GM23248 (cell line): ENCODE measurements at regions not wholly inside any gene's neighbourhood (a gene's known extent, or its start where the extent isn't known, plus 50 kb on each side); places are given as distances from the start of the nearest gene placed in this dataset.

ENCODE experiments used
- DNase-seq: peaks from one replicate; pipeline ENCODE4 v3.0.0-alpha.2; 2015
- H2AFZ ChIP-seq: fragments of 200-600 bp; sonication (generic); 2 replicates; pipeline ENCODE4 v1.6.1; 2016; ENCODE audit warnings: antibody characterized with exemption
- H3F3A ChIP-seq: fragments of 200-600 bp; sonication (generic); 2 replicates; pipeline ENCODE4 v1.6.1; 2016; ENCODE audit warnings: mild to moderate bottlenecking, antibody characterized with exemption, mixed run types; ENCODE audit not compliant: insufficient read depth
- H3K27ac ChIP-seq: fragments of 200-600 bp; sonication (generic); 2 replicates; pipeline ENCODE4 v1.5.1; 2016; ENCODE audit warnings: mild to moderate bottlenecking
- H3K27me3 ChIP-seq: fragments of 200-600 bp; sonication (generic); replicated peaks from 2 replicates; pipeline ENCODE4 v1.6.1; 2016; ENCODE audit warnings: mild to moderate bottlenecking; ENCODE audit not compliant: insufficient read depth
- H3K36me3 ChIP-seq: fragments of 200-600 bp; sonication (generic); 2 replicates; pipeline ENCODE4 v1.6.1; 2016; ENCODE audit warnings: low read depth, mild to moderate bottlenecking
- H3K4me1 ChIP-seq: fragments of 200-600 bp; sonication (generic); 2 replicates; pipeline ENCODE4 v1.6.1; 2016; ENCODE audit warnings: mild to moderate bottlenecking; ENCODE audit not compliant: insufficient read depth
- H3K4me2 ChIP-seq: fragments of 200-600 bp; sonication (generic); one replicate; pipeline ENCODE4 v1.6.1; 2016; ENCODE audit warnings: mild to moderate bottlenecking; ENCODE audit not compliant: unreplicated experiment
- H3K4me3 ChIP-seq: fragments of 200-600 bp; sonication (generic); 2 replicates; pipeline ENCODE4 v1.5.1; 2016; ENCODE audit warnings: mild to moderate bottlenecking
- H3K79me2 ChIP-seq: fragments of 200-600 bp; sonication (generic); 2 replicates; pipeline ENCODE4 v1.6.1; 2016; ENCODE audit warnings: mild to moderate bottlenecking; ENCODE audit not compliant: insufficient read depth
- H3K9ac ChIP-seq: fragments of 200-600 bp; sonication (generic); 2 replicates; pipeline ENCODE4 v1.6.1; 2016; ENCODE audit warnings: mild to moderate bottlenecking
- H3K9me2 ChIP-seq: fragments of 200-600 bp; sonication (generic); 2 replicates; pipeline ENCODE4 v1.6.1; 2016; ENCODE audit warnings: mixed run types, mild to moderate bottlenecking, moderate library complexity; ENCODE audit not compliant: insufficient read depth
- H3K9me3 ChIP-seq: fragments of 200-600 bp; sonication (generic); one replicate; pipeline ENCODE4 v1.6.1; 2017; ENCODE audit warnings: low read depth
- H4K20me1 ChIP-seq: fragments of 200-600 bp; sonication (generic); 2 replicates; pipeline ENCODE4 v1.6.0; 2016; ENCODE audit not compliant: insufficient read depth
- EZH2 ChIP-seq: fragments of 200-600 bp; sonication (generic); IDR thresholded peaks from 2 replicates; pipeline ENCODE4 v1.6.1; 2018; ENCODE audit warnings: antibody characterized with exemption, mild to moderate bottlenecking; ENCODE audit not compliant: insufficient read depth, poor library complexity, severe bottlenecking
- EZH2phosphoT487 ChIP-seq: fragments of 200-600 bp; sonication (generic); IDR thresholded peaks from 2 replicates; pipeline ENCODE4 v1.6.1; 2018; ENCODE audit warnings: antibody characterized with exemption, moderate library complexity, mild to moderate bottlenecking, low read depth; ENCODE audit not compliant: insufficient read depth
- WGBS, 2 experiments: methylation state at CpG; one replicate each; pipeline ENCODE4 v1.1.6; 2015 to 2017; ENCODE audit warnings: low lambda C conversion rate in 2 of 2, low coverage in 1 of 2; ENCODE audit errors: missing lambda C conversion rate in 2 of 2; 5-methylcytosine and 5-hydroxymethylcytosine counted together
- in situ Hi-C: fragments of 300-500 bp; cut with MboI; formaldehyde crosslinking; loops from 2 replicates; pipeline ENCODE4 v1.15.0; 2020

DNA sequence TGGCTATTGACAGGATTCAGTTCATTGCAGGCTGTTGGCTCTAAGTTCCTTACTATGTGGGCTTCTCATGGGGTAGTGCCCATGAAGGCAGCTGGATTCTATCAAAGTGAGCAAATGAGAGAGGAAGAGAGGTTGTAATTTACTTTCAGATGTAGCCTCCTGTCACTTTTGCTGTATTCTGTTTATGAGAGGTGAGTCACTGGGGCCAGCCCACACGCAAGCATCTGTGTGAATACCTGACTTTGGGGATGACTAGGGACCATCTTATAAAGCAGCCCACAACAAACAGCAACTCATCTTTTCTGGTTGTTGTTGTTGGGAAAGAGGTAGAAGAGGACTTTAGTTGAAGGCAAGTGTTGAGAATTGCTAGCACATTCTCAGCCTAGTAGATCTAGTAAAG lies 506.3 kb upstream of the GRM7 start:
- Histone ChIP-seq H3K9me3 (no peaks in the 10 kb centered on the region), H3K36me3 (no peaks in the 10 kb centered on the region), H3K27me3 (no peaks in the 10 kb centered on the region), H4K20me1 (no peaks in the 10 kb centered on the region), H3K79me2 (no peaks in the 10 kb centered on the region), H3K4me3 (no peak overlapping the region), H3K4me1 (no peaks in the 10 kb centered on the region), H3K9me2 (no peaks in the 10 kb centered on the region), H2AFZ (no peak overlapping the region), H3K4me2 (no peak overlapping the region), H3K27ac (no peak overlapping the region), H3F3A (no peaks in the 10 kb centered on the region), H3K9ac (no peak overlapping the region)
- 50 to 70% methylated on average over 1 of the region's 1 CpG for WGBS, 2 experiments
- TF ChIP-seq EZH2 (no peak), EZH2phosphoT487 (no peak)
- no peak for DNase-seq
- in situ Hi-C loops: no loop called here

- H3K4me1 ChIP-seq: no peaks in the 10 kb centered on the region
- TF ChIP-seq EZH2phosphoT487: no peak
- no peak for TF ChIP-seq EZH2
- peaks cover 2% of the 10 kb centered on the region for H3K9me3 ChIP-seq
- no peak overlapping the region for H3K4me3 ChIP-seq
- no peaks in the 10 kb centered on the region for H3K36me3 ChIP-seq
- in situ Hi-C loops: no loop called here
- no peaks in the 10 kb centered on the region for H3K27me3 ChIP-seq
- no peaks in the 10 kb centered on the region for H3F3A ChIP-seq
- no peaks in the 10 kb centered on the region for H3K79me2 ChIP-seq
- no peak overlapping the region for H3K9ac ChIP-seq
- no peak overlapping the region for H3K4me2 ChIP-seq
- no peak for DNase-seq
- no peaks in the 10 kb centered on the region for H3K9me2 ChIP-seq
- H4K20me1 ChIP-seq: no peaks in the 10 kb centered on the region
- H2AFZ ChIP-seq: no peak overlapping the region
- WGBS, 2 experiments: 24 to 34% methylated on average over 4 of the region's 4 CpGs
- H3K27ac ChIP-seq: no peak overlapping the region
Measured at GRCh38 chr3:6362406-6362805, 498.5 kb upstream of the GRM7 start.

- H4K20me1 ChIP-seq: no peaks in the 10 kb centered on the region
- H3K27ac ChIP-seq: no peak overlapping the region
- H2AFZ ChIP-seq: no peak overlapping the region
- no peaks in the 10 kb centered on the region for H3K4me1 ChIP-seq
- H3K4me3 ChIP-seq: no peak overlapping the region
- H3K9me2 ChIP-seq: no peaks in the 10 kb centered on the region
- 5 to 8% methylated on average over 2 of the region's 2 CpGs for WGBS, 2 experiments
- H3K36me3 ChIP-seq: no peaks in the 10 kb centered on the region
- no peaks in the 10 kb centered on the region for H3K27me3 ChIP-seq
- no peaks in the 10 kb centered on the region for H3F3A ChIP-seq
- no peaks in the 10 kb centered on the region for H3K79me2 ChIP-seq
- no peak overlapping the region for H3K9ac ChIP-seq
- in situ Hi-C loops: no loop called here
- no peaks in the 10 kb centered on the region for H3K9me3 ChIP-seq
- DNase-seq: no peak
- TF ChIP-seq EZH2phosphoT487: no peak
- no peak for TF ChIP-seq EZH2
- no peak overlapping the region for H3K4me2 ChIP-seq
Measured at GRCh38 chr3:6367171-6367570, 493.7 kb upstream of the GRM7 start.

DNA sequence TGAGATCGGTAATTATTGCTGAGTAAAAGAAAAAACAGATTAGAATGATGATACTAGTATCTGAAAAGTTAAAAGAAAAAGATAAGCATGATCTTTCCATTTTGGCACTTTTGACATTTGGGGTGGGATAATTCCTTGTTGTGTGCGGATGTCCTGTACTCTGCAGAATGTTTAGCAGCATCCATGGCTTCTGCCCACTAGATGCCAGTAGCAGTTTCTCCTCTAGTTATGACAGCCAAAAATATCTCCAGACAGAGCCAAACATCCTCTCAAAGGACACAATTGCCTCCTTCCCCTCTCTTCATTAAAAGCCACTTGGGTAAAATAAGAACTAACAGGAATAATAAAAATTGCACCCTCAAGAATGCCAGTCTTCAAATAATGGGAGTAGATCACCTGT lies 468.8 kb upstream of the GRM7 start:
- TF ChIP-seq EZH2: no peak
- no peak for TF ChIP-seq EZH2phosphoT487
- Histone ChIP-seq H3K4me3 (no peak overlapping the region), H3F3A (no peaks in the 10 kb centered on the region), H3K9me3 (no peaks in the 10 kb centered on the region), H3K36me3 (no peaks in the 10 kb centered on the region), H3K27me3 (no peaks in the 10 kb centered on the region), H4K20me1 (no peaks in the 10 kb centered on the region), H2AFZ (no peak overlapping the region), H3K79me2 (no peaks in the 10 kb centered on the region), H3K27ac (no peak overlapping the region), H3K9ac (no peak overlapping the region), H3K4me1 (no peaks in the 10 kb centered on the region), H3K9me2 (no peaks in the 10 kb centered on the region), H3K4me2 (no peak overlapping the region)
- no peak for DNase-seq
- in situ Hi-C loops: no loop called here
- 27 to 31% methylated on average over 2 of the region's 2 CpGs for WGBS, 2 experiments

GRCh38 chr3:6394944-6395343 lies 466.0 kb upstream of the GRM7 start:
- Histone ChIP-seq H3K4me2 (no peak overlapping the region), H3K27ac (no peak overlapping the region), H3F3A (no peaks in the 10 kb centered on the region), H3K4me1 (no peaks in the 10 kb centered on the region), H3K9me2 (no peaks in the 10 kb centered on the region), H3K9me3 (no peaks in the 10 kb centered on the region), H3K36me3 (no peaks in the 10 kb centered on the region), H3K9ac (no peak overlapping the region), H4K20me1 (no peaks in the 10 kb centered on the region), H2AFZ (no peak overlapping the region), H3K4me3 (no peak overlapping the region), H3K27me3 (no peaks in the 10 kb centered on the region), H3K79me2 (no peaks in the 10 kb centered on the region)
- TF ChIP-seq EZH2phosphoT487 (no peak), EZH2 (no peak)
- DNase-seq: no peak
- WGBS, 2 experiments: 13 to 14% methylated on average over 2 of the region's 2 CpGs
- in situ Hi-C loops: no loop called here
